ENCODE measurements at regions not wholly inside any gene's neighbourhood (a gene's known extent, or its start where the extent isn't known, plus 50 kb on each side); places are given as distances from the start of the nearest gene placed in this dataset.

DNA sequence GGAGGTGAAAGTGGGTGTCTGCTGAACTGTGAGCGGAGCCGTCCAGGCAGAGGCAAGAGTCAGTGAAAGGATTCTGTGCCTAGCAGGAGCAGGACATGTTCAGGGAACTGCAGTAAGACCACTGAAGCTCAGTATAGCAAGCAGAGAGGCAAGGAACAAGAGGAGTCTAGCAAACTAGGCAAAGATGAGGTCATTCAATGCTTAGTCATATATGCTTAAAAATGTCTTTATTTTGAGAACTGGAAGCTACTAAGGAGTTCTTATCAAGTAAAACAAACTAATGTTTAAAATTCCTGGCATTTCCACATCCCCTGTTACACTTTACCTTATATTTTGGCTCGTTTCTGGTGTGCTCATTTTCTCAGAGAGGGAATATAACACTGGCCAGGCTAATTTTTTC, 913.4 kb downstream of the CBLN2 start:
- H3K4me3 Mint-ChIP-seq: no peak overlapping the region
- ATAC-seq: no peak
- H3K36me3 Mint-ChIP-seq: peaks cover 41% of the 10 kb centered on the region
- peaks cover 59% of the 10 kb centered on the region for H3K9me3 Mint-ChIP-seq
- H3K27me3 Mint-ChIP-seq (ENCODE audit: low read depth): no peaks in the 10 kb centered on the region; the same call in 1 of the 2 replicates
- TF ChIP-seq JUN (CRISPR knock-in tag; IDR thresholded peaks at IDR 0.05) (no peak), NFATC4 (CRISPR knock-in tag; IDR thresholded peaks at IDR 0.05) (no peak), ZNF219 (CRISPR knock-in tag; IDR thresholded peaks at IDR 0.05; ENCODE audit: borderline replicate concordance) (no peak), NR3C1 (CRISPR knock-in tag; conservative IDR thresholded peaks at IDR 0.05; ENCODE audit: low read depth) (no peak), NR1H2 (CRISPR knock-in tag; IDR thresholded peaks at IDR 0.05) (no peak), ZNF121 (CRISPR knock-in tag; IDR thresholded peaks at IDR 0.05) (no peak)
- TF ChIP-seq, protein P1, sequence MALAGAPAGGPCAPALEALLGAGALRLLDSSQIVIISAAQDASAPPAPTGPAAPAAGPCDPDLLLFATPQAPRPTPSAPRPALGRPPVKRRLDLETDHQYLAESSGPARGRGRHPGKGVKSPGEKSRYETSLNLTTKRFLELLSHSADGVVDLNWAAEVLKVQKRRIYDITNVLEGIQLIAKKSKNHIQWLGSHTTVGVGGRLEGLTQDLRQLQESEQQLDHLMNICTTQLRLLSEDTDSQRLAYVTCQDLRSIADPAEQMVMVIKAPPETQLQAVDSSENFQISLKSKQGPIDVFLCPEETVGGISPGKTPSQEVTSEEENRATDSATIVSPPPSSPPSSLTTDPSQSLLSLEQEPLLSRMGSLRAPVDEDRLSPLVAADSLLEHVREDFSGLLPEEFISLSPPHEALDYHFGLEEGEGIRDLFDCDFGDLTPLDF (CRISPR knock-in tag; IDR thresholded peaks at IDR 0.05): no peak
- TF ChIP-seq, protein P2, sequence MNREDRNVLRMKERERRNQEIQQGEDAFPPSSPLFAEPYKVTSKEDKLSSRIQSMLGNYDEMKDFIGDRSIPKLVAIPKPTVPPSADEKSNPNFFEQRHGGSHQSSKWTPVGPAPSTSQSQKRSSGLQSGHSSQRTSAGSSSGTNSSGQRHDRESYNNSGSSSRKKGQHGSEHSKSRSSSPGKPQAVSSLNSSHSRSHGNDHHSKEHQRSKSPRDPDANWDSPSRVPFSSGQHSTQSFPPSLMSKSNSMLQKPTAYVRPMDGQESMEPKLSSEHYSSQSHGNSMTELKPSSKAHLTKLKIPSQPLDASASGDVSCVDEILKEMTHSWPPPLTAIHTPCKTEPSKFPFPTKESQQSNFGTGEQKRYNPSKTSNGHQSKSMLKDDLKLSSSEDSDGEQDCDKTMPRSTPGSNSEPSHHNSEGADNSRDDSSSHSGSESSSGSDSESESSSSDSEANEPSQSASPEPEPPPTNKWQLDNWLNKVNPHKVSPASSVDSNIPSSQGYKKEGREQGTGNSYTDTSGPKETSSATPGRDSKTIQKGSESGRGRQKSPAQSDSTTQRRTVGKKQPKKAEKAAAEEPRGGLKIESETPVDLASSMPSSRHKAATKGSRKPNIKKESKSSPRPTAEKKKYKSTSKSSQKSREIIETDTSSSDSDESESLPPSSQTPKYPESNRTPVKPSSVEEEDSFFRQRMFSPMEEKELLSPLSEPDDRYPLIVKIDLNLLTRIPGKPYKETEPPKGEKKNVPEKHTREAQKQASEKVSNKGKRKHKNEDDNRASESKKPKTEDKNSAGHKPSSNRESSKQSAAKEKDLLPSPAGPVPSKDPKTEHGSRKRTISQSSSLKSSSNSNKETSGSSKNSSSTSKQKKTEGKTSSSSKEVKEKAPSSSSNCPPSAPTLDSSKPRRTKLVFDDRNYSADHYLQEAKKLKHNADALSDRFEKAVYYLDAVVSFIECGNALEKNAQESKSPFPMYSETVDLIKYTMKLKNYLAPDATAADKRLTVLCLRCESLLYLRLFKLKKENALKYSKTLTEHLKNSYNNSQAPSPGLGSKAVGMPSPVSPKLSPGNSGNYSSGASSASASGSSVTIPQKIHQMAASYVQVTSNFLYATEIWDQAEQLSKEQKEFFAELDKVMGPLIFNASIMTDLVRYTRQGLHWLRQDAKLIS (CRISPR knock-in tag; IDR thresholded peaks at IDR 0.05; ENCODE audit: borderline replicate concordance): no peak
- TF ChIP-seq, protein P3, sequence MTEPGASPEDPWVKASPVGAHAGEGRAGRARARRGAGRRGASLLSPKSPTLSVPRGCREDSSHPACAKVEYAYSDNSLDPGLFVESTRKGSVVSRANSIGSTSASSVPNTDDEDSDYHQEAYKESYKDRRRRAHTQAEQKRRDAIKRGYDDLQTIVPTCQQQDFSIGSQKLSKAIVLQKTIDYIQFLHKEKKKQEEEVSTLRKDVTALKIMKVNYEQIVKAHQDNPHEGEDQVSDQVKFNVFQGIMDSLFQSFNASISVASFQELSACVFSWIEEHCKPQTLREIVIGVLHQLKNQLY (CRISPR knock-in tag; IDR thresholded peaks at IDR 0.05): no peak
- TF ChIP-seq, protein P4, sequence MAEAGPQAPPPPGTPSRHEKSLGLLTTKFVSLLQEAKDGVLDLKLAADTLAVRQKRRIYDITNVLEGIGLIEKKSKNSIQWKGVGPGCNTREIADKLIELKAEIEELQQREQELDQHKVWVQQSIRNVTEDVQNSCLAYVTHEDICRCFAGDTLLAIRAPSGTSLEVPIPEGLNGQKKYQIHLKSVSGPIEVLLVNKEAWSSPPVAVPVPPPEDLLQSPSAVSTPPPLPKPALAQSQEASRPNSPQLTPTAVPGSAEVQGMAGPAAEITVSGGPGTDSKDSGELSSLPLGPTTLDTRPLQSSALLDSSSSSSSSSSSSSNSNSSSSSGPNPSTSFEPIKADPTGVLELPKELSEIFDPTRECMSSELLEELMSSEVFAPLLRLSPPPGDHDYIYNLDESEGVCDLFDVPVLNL (CRISPR knock-in tag; IDR thresholded peaks at IDR 0.05; ENCODE audit: borderline replicate concordance, low read depth): no peak
- TF ChIP-seq, protein P5, sequence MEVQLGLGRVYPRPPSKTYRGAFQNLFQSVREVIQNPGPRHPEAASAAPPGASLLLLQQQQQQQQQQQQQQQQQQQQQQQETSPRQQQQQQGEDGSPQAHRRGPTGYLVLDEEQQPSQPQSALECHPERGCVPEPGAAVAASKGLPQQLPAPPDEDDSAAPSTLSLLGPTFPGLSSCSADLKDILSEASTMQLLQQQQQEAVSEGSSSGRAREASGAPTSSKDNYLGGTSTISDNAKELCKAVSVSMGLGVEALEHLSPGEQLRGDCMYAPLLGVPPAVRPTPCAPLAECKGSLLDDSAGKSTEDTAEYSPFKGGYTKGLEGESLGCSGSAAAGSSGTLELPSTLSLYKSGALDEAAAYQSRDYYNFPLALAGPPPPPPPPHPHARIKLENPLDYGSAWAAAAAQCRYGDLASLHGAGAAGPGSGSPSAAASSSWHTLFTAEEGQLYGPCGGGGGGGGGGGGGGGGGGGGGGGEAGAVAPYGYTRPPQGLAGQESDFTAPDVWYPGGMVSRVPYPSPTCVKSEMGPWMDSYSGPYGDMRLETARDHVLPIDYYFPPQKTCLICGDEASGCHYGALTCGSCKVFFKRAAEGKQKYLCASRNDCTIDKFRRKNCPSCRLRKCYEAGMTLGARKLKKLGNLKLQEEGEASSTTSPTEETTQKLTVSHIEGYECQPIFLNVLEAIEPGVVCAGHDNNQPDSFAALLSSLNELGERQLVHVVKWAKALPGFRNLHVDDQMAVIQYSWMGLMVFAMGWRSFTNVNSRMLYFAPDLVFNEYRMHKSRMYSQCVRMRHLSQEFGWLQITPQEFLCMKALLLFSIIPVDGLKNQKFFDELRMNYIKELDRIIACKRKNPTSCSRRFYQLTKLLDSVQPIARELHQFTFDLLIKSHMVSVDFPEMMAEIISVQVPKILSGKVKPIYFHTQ (CRISPR knock-in tag; IDR thresholded peaks at IDR 0.05): no peak
- DNase-seq (ENCODE audit: low spot score): no peak
- H3K27ac Mint-ChIP-seq: no peak overlapping the region
- ChIA-PET CTCF (no interaction called here), POLR2A (no interaction called here)
- no peaks in the 10 kb centered on the region for H3K4me1 Mint-ChIP-seq

DNA sequence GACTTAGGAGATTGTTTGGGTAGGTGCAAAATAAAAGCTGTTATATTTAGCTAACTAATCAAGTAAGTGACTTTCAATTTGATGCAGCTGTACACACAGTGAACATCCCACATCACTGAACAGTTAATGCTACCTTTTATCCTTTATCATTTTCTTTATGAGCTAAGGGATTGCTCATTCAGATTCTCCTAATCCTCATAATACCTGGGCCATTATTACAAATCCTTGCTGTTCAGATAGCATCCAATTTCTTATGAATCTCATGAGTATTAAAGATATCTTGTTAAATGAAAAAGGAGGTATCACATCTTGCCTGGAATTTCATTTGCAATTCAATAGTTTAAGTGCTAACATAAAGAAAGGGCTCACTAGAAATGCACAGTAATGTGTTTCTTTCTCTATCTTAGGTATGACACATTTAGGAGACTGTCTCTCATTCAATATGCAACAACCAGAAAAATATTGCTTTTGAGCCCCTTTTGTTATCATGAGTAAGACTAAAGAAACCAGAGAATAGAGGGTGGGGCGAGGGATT, 918.5 kb downstream of the CBLN2 start:
- DNase-seq (ENCODE audit: low spot score) (no peak), ATAC-seq (no peak)
- CTCF ChIA-PET: no interaction called here
- H3K4me3 Mint-ChIP-seq: no peak overlapping the region
- no peaks in the 10 kb centered on the region for H3K4me1 Mint-ChIP-seq
- no peaks in the 10 kb centered on the region; the same call in 1 of the 2 replicates for H3K27me3 Mint-ChIP-seq (ENCODE audit: low read depth)
- POLR2A ChIA-PET: no interaction called here
- peaks cover 71% of the 10 kb centered on the region for H3K9me3 Mint-ChIP-seq
- H3K27ac Mint-ChIP-seq: no peak overlapping the region
- H3K36me3 Mint-ChIP-seq: peaks cover 56% of the 10 kb centered on the region
- TF ChIP-seq SMAD4 (CRISPR knock-in tag; IDR thresholded peaks at IDR 0.05) (no peak), ZBTB21 (CRISPR knock-in tag; IDR thresholded peaks at IDR 0.05; ENCODE audit: borderline replicate concordance) (no peak)
- TF ChIP-seq, protein P6, sequence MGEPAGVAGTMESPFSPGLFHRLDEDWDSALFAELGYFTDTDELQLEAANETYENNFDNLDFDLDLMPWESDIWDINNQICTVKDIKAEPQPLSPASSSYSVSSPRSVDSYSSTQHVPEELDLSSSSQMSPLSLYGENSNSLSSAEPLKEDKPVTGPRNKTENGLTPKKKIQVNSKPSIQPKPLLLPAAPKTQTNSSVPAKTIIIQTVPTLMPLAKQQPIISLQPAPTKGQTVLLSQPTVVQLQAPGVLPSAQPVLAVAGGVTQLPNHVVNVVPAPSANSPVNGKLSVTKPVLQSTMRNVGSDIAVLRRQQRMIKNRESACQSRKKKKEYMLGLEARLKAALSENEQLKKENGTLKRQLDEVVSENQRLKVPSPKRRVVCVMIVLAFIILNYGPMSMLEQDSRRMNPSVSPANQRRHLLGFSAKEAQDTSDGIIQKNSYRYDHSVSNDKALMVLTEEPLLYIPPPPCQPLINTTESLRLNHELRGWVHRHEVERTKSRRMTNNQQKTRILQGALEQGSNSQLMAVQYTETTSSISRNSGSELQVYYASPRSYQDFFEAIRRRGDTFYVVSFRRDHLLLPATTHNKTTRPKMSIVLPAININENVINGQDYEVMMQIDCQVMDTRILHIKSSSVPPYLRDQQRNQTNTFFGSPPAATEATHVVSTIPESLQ (CRISPR knock-in tag; IDR thresholded peaks at IDR 0.05): no peak
- TF ChIP-seq, protein P7, sequence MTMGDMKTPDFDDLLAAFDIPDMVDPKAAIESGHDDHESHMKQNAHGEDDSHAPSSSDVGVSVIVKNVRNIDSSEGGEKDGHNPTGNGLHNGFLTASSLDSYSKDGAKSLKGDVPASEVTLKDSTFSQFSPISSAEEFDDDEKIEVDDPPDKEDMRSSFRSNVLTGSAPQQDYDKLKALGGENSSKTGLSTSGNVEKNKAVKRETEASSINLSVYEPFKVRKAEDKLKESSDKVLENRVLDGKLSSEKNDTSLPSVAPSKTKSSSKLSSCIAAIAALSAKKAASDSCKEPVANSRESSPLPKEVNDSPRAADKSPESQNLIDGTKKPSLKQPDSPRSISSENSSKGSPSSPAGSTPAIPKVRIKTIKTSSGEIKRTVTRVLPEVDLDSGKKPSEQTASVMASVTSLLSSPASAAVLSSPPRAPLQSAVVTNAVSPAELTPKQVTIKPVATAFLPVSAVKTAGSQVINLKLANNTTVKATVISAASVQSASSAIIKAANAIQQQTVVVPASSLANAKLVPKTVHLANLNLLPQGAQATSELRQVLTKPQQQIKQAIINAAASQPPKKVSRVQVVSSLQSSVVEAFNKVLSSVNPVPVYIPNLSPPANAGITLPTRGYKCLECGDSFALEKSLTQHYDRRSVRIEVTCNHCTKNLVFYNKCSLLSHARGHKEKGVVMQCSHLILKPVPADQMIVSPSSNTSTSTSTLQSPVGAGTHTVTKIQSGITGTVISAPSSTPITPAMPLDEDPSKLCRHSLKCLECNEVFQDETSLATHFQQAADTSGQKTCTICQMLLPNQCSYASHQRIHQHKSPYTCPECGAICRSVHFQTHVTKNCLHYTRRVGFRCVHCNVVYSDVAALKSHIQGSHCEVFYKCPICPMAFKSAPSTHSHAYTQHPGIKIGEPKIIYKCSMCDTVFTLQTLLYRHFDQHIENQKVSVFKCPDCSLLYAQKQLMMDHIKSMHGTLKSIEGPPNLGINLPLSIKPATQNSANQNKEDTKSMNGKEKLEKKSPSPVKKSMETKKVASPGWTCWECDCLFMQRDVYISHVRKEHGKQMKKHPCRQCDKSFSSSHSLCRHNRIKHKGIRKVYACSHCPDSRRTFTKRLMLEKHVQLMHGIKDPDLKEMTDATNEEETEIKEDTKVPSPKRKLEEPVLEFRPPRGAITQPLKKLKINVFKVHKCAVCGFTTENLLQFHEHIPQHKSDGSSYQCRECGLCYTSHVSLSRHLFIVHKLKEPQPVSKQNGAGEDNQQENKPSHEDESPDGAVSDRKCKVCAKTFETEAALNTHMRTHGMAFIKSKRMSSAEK (CRISPR knock-in tag; IDR thresholded peaks at IDR 0.05; ENCODE audit: borderline replicate concordance): no peak
- TF ChIP-seq, protein P5 (CRISPR knock-in tag; IDR thresholded peaks at IDR 0.05): no peak
